GM18517 (cell line): ENCODE measurements at regions not wholly inside any gene's neighbourhood (a gene's known extent, or its start where the extent isn't known, plus 50 kb on each side); places are given as distances from the start of the nearest gene placed in this dataset.

Source experiments
- ATAC-seq: cut with Tn5 transposase; IDR thresholded peaks from one replicate; pipeline ENCODE4 v1.9.1; 2021; ENCODE audit warnings: mild to moderate bottlenecking, moderate library complexity; ENCODE audit not compliant: unreplicated experiment

DNA sequence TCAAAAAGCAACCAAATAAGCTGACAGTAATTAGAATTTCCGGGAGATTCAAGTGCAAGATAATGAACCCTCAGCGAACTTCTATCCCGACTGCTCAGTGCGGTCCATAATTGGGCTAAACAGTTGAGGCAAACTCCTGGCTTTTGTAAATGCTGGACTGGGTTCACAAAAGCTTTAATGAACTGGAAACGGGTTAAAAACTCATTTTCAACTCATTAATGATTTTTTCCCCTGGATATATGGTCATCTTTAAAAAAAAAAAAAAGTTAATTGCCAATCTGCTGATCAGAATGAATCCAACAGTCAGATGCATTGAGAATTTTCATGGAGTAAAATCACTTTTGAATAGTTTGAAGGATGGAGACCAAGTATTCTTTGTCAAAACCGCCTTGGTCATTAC is 79.5 kb upstream of the WWC1 start:
- ATAC-seq: no peak

DNA sequence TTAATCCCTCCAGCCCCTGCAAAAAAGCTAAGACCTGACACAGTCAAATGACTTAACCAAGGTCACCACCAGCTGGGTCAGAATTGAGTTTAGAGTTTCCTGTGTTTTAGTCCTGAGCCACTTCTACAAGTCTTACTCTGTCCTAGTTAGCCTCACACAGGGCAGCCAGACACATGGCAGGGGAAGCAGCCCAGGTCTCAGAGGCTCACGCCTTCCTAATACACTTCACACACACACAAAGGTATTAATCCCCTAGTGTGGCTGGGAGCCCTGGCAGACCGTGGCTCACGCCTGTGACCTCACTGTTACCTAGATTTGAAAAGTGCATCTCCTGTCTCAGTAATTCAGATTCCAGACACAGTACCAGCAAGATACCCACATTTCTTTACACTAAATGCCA is 77.4 kb upstream of the WWC1 start:
- no peak for ATAC-seq

DNA sequence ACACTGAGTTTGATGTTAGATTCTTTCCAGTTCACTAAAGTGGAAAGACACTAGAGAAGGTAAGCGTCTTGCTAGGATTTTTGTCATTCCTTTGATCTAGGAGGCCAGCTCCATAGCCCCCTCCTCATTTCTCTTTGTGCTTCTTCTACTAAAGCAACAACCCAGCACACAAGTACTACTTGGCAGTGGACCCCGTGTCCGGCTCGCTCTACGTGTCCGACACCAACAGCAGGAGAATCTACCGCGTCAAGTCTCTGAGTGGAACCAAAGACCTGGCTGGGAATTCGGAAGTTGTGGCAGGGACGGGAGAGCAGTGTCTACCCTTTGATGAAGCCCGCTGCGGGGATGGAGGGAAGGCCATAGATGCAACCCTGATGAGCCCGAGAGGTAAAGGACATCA is 76.6 kb upstream of the WWC1 start:
- no peak for ATAC-seq

DNA sequence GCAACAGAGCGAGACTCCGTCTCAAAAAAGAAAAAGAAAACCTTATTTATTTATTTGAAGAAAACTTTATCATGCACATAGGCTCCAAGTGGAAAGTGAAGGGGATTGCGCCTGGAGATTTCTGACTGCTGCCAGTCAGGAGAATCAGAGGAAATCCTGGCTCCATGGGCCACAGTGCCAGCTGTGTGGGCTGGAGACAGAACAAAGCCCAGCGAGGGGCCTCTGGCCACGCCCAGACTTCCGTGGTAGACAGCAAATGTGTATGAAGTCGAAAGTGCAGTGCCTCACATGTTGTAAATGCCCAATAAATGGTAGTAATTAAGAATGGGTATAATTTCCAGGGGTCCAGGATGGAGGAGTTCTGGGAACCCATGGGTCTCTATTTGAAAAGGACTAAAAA is 75.8 kb upstream of the WWC1 start:
- no peak for ATAC-seq

DNA sequence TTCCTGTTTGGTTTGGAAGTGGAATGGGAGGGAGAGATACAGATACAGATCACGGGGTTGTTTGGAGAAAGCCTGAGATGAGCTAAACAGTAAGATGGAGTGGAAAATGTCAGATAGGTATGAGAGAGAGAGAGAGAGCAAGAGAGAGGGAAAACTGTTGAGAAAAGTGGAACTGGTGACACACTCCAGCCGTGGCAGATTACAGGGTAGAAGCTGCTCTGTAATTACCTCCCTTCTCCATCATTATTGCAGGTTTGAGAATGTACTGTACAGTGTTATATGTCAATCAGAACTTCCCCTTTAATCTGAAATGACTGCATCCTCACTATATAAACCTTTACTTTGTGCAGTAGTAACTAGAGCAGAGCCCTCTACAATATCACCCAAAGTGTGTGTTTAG is 74.5 kb upstream of the WWC1 start:
- no peak for ATAC-seq

DNA sequence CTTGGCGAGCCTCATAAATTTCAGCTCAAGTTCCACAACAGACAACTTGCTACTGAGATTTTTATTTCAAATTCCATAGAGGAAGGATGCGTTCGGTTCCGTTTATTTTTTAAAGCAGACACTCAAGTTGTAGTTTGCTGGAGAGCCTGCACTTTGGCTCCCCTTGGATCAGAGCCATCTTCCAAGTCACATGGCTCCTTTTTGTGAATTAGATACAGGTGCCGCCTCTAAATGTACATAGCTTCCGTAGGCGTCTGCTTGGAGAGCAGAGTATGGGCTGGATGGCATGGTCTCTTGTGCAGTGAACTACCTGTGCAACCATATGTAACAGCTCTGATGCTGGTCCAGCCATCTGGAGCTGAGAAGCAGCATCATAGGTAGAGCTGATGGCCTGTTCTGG is 73.9 kb upstream of the WWC1 start:
- ATAC-seq: no peak

DNA sequence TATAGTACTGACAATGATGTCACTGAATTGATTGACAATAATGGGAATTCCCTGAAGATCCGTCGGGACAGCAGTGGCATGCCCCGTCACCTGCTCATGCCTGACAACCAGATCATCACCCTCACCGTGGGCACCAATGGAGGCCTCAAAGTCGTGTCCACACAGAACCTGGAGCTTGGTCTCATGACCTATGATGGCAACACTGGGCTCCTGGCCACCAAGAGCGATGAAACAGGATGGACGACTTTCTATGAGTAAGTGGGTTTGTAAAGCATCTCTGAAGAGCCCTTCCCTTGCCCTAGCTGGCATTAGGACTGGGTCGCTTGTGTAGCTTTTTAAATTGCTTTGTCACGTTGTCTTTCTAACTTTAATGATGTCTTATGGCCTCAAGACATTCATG is 72.7 kb upstream of the WWC1 start:
- no peak for ATAC-seq

DNA sequence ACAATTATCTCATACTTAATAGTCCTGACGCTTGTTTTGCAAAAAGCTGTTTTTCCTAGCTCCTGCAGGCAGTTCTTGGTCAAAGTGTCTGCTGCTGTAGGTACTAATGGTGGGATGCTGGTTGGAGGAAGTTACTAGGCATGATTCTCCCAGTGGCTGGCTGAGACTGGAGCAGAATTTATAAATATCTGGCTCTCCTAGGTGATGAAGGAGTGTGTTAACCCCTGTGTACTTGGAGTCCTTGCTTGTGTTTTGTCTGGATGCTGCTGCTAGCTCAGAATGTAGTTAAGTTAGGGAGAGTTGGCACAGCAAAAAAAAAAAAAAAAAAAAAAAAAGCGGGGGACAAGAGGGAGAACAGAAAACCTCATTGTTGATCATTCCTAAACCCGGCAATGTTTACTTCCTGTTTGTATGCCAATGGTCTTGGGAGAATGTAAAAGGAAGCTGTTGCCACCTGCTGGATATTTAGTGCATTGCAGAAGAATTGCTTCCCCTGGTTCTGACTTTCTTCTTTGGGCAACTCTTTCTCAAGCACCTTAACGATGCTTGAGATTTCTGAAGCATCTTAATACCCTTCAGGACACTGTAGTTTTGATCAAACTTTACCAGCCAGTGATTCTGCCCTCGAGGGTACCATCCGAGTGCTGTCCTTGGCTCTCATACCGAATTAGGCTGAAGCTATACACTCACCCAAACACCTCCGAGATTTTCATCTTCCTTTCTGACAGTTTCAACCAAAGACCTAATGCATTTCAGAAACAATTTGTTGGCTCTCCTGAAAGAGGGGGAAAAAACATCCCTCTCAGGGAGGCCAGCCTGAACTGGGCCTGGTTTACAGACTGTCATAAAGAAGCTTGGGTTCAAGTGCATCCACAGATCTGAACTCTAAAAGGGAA is 71.7 kb upstream of the WWC1 start:
- peak; percentile 92 for ATAC-seq

DNA sequence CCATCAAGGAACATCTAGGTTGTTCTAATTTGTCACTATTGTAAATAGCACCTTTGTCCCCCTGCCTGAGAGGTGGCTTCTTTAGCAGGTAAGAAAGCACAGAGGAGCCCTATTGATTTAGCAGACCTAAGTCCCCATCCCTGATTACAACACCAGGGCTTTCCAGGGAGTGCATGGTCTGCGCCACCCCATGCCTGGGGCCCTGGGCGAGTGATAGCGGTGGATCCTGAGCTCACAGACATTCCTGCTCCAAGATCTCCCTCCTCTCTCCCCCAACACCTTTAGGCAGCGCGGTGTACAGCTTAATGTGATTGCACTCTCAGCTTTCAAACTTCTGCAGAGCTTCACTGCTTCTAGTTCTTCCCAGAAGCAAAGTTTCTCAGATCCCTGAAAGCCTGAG is 67.4 kb upstream of the WWC1 start:
- ATAC-seq: no peak

DNA sequence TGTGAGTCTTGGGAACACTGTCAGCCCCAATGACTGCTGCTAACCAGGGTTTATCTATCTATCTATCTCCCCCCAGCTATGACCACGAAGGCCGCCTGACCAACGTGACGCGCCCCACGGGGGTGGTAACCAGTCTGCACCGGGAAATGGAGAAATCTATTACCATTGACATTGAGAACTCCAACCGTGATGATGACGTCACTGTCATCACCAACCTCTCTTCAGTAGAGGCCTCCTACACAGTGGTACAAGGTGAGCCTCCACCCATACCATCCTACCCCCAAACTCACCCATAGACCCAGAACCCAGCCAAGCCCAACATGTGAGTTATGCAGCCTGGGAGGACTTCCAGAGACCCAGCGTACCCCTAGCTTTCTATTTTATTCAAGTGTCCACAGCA is 65.4 kb upstream of the WWC1 start:
- ATAC-seq: no peak

DNA sequence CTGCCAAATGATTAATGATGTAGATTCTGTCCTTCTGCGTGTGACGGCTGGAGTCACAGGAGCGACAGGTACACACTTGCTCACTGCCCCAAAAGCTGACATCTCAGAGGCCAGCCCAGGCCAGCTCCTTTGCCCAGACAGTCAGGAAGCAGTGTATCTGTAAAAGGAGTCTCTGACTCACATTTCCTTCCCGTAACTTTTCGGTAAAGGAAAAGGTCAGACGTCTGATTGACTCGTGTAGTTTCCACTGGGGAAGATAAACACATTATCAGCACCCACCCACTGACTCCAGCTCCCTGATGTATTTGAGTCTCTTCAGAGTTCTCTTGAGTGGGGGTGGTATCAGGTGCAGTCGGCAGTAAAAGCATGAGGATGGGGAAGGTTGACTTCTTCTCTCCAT is 64.4 kb upstream of the WWC1 start:
- ATAC-seq: no peak

DNA sequence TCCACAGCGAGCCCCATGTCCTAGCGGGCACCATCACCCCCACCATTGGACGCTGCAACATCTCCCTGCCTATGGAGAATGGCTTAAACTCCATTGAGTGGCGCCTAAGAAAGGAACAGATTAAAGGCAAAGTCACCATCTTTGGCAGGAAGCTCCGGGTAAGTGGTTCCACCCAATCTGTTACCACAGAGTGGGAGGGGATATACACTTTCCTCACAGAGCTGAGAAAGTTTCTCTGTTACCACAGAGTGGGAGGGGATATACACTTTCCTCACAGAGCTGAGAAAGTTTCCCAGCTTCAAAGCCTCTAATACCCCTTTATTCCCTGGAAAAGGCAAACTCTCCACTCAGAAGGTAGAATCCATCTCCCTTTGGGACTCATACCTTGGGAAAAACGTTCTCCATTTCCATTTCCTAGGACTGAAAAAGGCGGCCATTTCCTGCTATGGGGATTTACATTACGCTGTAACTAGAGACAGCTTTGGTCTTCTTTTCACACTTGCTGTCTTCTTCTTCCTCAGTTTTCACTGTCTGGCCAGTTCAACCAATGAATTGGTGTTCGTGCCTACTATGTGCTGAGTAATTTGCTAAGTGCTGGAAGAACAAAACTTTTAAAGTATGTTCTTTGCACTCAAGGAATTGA is 63.4 kb upstream of the WWC1 start:
- peak; percentile 100 for ATAC-seq

DNA sequence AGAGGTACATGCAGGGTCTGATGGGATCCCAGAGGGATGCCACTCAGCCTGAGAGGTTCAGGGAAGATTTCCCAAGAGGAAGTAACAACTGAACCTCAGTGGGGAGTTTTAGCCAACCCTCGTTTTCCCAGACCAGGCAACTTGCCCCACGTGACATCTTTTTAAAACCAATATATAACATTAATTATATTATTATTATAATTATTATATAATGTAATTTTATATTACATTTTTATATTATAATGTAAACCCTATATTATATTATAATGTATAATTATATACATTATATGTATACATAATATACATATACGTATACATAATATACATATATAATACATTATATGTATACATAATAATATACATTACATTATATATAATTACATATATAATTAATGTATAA is 62.8 kb upstream of the WWC1 start:
- no peak for ATAC-seq

DNA sequence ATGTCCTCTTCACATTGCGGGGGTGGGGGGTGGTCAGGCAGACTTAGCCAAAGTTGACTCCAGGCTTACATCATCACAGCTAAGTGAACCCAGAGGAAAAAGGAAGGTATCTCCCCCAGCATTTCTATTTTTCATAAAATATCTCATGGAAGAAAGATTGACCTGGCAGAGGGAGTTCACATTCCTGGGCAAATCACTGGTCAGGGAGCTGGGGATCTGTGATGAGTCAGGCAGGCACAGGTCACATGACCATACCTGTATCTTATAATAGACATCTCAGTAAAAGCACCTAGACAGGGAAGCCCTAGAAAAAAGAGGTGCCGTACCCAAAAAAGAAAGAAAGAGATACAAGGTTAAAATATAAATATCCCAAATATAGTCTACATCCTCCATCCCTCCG is 57.3 kb upstream of the WWC1 start:
- ATAC-seq: no peak

DNA sequence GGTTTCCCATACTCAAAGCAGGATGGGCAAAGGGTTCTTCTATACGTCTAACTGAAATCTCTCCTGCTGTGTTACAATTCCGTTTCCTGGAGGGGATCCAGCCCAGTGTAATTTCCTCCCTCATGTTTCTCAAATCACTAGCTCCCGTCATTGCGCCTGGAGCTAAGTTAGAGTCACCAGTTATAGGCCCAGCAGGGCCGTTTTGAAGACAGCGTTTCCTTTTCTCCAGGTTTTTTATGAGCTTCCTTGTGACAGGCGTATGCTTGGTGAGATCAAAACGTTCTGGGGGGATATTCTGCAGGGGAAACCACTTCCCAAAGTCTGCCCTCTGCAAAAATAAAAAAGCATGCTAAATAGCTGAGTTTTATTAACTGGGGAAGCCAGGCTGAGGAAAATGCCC is 53.0 kb upstream of the WWC1 start:
- ATAC-seq: no peak

DNA sequence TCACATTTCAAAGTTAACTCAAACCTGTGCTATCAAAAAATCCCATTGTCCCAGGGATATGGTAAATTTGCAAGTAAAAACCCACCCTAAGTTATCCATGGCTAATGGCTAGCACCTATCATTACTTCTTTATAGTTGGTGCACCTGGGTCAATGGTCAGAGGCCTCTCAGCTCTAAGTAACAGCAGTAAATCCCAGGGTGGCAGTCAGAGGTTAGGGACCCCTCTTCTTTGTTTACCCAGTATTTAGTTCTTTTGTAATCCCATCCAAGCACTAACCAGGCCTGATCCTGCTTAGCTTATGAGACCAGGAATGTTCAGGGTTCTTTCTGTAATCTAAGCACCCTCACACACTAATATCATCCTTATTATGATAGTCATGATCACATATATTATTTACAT is 52.1 kb upstream of the WWC1 start:
- no peak for ATAC-seq
